Suppressor macrophage treated with lipopolysaccharide for 1 hour (primary cell): ENCODE measurements at regions not wholly inside any gene's neighbourhood (a gene's known extent, or its start where the extent isn't known, plus 50 kb on each side); places are given as distances from the start of the nearest gene placed in this dataset.
A peak's percentile ranks its signal among the peaks of the same experiment; 100 is the strongest.

Experiments used
- DNase-seq, 3 donors: peaks; one replicate each; pipeline ENCODE4 v3.0.0-alpha.2; 2020 to 2022

GRCh38 chr2:238655974-238656722 lies 191.7 kb upstream of the TWIST2 start:
- no peak for DNase-seq

DNA sequence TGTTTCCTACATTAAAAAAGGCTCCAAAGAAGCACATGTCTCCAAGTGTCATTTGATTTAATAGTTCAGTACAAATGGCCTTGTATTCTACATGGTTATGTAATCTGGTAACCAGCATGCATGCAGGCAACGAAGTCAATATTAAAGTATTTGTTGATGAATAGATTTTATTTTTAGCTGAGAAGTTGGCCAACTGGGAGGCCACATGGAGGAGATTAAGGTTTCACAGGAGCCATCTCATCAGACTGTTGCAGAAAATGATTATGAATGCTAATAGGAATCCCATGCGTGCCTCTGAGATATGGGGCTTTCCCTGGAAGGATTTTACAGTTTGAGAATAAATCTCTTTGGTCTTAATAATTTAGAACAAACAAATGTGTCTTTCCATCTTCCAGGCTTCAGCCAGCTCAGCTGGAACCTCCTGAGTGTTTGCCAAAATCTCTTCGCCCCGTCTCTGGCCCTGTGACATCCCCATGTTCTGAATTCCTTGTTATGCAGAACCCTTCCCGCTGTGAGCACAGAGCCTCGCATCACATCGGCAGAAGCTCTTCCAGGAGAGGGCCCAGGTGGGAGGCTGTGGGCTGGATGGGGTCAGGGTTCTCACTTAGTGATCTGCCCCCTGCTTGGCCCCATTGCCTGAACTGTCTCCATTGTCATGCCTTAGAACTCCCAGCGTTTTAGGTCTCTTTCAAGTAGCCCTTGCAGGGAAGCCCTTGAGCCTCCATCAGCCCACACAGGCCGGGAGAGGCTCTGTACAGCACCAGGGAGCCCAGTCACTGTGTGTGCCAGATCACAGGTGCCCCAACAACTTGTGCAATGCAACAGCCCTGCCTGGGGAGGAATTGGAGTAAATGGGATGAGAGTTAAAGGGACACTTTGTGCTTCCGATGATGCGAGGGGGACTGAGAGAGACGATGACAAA lies 190.5 kb upstream of the TWIST2 start:
- no peak for DNase-seq

- DNase-seq = no peak
These were observed 189.9 kb upstream of the TWIST2 start for GRCh38 chr2:238658054-238658407.

- DNase-seq = no peak
These were observed 189.1 kb upstream of the TWIST2 start for GRCh38 chr2:238658820-238659219.

- DNase-seq = no peak
These were observed 188.7 kb upstream of the TWIST2 start for GRCh38 chr2:238659231-238659630.

- no peak for DNase-seq
These were observed 184.3 kb upstream of the TWIST2 start for GRCh38 chr2:238663586-238663985.

DNA sequence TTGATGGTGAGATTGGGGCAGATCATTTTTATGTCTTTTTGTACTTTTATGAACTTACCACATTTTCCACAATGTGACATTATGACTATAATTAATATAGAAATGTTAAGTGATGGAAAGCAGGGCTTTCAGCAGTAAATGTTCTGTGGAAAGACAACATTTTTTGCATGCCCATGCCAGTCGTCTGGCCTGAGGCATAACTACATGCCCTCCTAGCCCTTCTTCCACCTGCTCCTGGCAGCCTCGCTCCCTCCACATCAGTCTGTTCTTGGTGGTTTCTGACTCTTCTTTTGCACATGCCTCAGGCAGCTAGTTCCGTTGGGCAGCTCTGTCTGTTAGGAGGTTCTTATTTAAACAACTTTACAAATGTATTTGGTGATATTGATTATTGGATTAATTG lies 182.0 kb upstream of the TWIST2 start:
- no peak for DNase-seq

DNA sequence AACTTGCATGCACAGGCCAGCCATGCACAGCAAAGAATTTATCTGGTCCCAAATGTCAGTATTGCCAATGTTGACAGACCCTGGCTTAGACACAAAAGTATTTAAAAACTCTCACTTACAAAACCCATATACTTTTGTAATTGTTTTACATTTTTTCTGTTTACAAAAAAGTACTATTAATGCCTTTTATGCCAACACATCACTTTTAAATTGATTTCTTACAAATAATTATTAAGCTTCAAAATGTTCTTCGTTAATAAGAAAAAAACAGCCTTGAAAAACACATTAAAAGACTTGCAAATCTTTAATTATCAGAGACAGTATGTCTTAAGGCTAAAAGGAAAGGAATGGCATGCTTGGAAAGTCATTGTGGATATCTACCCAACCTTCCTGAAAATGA lies 181.3 kb upstream of the TWIST2 start:
- DNase-seq = no peak

- DNase-seq = no peak
These were observed 180.9 kb upstream of the TWIST2 start for GRCh38 chr2:238667008-238667407.

DNA sequence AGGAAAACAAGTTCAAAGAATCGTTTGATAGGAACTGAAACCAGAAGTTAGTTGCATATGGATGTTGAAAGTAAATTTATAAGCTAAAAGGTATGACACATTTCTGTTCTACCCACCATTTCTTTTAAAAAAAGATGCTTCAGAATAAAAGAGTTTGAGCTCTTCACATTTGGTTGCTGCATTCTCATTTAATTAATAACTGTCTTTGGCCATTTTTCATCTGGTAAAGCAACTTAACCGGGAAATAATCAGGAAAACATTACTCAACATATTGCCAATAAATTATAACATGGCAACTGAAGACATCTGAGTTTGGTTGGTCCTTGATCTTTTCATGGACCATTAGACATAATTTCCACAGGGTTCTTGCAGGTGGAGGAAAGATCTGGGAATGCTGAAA lies 180.2 kb upstream of the TWIST2 start:
- no peak for DNase-seq

DNA sequence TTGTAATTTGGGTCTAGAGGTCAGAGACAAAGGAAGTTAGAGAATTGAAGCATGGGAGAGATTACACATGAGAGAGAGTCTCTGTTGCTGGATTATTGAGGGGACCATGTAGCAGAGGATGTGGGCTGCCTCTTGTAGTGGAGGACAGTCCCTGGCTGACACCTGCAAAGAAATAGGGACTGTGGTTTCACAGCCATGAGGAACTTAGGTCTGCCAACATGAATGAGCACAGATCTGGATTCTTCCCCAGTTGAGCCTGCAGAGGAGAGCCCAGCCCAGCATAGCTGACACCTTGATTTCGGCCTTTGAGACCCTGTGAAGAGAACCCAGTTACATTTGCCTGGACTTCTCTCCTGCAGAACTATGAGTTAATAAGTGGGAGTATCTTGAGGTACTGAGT lies 179.5 kb upstream of the TWIST2 start:
- DNase-seq = no peak

GRCh38 chr2:238669046-238669445 lies 178.8 kb upstream of the TWIST2 start:
- no peak for DNase-seq

DNA sequence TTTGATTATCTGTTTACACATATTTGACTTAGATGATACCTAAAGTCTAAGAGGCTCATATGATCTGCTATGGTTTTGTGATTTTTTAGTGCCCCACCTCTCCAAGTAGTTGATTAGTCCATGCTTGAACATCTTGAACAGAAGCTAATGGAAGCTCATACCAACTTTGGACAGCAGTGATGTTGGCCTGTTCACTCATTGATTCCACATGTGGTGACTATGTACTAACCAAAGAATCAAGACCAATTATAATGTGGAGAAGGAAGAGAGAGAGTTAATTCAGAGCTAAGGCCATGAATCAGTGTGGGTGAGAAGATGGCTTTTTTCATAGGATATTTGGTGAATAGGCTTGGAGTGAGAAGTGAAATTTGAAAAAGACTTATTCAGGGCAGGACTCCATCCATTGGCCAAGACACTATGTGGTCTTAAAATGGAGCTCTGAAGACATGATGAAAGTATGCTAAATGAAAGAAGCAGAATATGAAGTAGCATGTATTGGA lies 178.3 kb upstream of the TWIST2 start:
- DNase-seq = no peak

GRCh38 chr2:238670111-238670585 lies 177.7 kb upstream of the TWIST2 start:
- DNase-seq = peak in 1 of 3 donors; percentile 5

DNA sequence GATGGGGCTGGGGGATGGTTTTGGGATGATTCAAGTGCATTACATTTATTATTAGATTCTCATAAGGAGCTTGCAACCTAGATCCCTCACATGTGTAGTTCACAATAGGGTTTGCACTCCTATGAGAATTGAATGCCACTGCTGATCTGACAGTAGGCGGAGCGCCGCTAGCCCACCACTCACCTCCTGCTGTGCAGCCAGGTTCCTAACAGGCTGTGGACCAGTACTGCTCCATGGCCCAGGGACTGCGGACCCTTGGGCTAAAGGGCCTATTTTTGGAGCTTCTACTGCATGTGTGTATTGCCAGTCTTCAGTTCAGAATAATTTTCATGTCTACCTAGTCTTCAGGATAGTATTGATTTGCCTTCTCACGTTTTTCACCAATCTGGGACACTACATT lies 165.3 kb upstream of the TWIST2 start:
- no peak for DNase-seq

GRCh38 chr2:238684362-238685326 lies 163.2 kb upstream of the TWIST2 start:
- DNase-seq = peak; percentile 73 to 82 (median 76)

GRCh38 chr2:238685327-238685709 lies 162.6 kb upstream of the TWIST2 start:
- no peak for DNase-seq

GRCh38 chr2:238685713-238686112 lies 162.2 kb upstream of the TWIST2 start:
- no peak for DNase-seq

GRCh38 chr2:238686223-238686622 lies 161.7 kb upstream of the TWIST2 start:
- DNase-seq = no peak

DNA sequence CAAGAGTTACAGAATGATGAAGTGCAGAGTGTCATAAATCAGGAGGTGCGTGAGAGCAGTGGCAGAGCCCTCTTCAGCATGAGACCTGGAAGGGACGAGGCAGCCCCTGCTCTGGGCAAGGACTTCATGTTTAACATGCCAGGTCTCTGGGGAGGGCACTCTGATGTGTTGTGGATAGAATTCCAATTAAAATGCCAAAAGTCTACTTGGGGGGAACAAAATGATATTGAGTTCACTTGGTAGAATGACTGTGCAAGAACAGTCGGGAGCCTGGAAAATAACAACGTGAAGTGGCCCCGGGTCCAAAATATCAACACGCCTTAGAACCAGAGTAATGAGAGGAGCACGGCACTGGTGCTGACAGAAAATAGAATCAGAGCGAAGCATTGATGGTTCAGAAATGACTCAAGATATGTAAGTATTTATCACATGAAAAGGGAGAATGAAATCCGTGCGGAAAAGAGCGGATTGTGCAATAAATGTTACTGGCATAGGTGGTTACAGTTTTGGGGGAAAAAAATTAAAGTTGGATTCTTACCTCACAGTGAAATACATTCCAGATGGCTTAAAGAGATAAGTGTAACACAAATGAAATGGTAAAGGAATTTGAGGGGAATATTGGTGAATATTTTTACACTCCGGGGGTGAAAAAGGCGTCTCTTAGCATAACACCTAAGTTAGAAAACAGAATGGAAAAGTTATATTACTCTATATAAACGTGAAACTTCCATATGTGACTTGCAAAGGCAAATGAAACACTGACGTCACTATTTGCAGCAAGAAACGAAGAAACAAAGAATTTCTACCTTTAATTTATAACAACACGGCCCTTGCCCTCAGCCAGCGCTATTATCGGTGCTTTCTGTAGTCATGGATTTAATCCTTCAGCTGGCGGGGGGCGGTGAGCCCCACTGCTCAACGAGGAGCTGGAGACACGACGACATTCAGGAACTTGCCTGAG lies 159.4 kb upstream of the TWIST2 start:
- DNase-seq = no peak

DNA sequence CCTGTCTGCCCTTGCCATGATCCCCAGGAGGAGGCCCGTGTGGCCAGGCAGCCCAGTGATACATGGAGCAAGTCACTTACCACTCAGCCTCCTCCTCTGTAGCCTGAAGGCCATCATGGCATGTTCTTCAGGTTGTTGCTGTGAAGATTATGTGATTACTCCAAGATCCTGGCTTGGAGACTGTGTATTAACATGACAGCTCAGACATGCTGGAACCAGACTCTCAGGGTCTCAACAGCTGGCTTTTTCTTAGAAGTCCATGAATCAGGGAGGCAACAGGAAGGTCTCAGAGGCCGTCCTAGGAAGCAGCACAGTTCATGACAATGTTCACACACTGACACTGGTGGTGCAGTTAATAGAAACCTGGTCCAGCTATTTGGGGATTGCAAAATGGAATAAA lies 158.6 kb upstream of the TWIST2 start:
- no peak for DNase-seq
